ENCODE measurements at regions not wholly inside any gene's neighbourhood (a gene's known extent, or its start where the extent isn't known, plus 50 kb on each side); places are given as distances from the start of the nearest gene placed in this dataset.
"Not testable (repeated sequence)": the region's sequence is repeated elsewhere in the genome, so short reads cannot be mapped to it uniquely, and the experiment has no call there.

- not testable (repeated sequence) for DNase-seq (ENCODE audit: low read depth); H3K4me3 ChIP-seq (ENCODE audit: low read length)
These were observed 824.7 kb downstream of the LRRTM4 start for GRCh38 chr2:76697439-76697838.

DNA sequence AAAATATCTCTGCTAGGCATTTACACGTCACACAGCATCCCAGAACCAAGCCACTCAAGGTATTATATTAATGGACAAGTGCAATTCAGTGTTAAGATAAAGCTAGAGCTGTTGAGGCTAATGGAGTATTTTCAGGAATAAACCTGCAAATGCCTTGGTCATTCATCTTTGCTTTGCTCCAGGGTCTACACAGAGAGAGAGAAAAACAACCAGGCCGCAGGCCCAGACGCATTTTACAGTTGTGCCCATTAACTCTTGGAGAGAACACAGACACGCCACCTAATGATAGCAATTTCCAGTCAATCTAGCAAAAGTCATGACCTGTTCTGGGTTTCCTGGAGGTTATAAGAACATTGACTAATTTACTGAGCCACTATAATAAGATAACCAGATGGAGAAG, 829.3 kb downstream of the LRRTM4 start:
- DNase-seq (ENCODE audit: low read depth), result no peak
- H3K4me3 ChIP-seq (ENCODE audit: low read length), result no peak overlapping the region
- TF ChIP-seq, protein P1, sequence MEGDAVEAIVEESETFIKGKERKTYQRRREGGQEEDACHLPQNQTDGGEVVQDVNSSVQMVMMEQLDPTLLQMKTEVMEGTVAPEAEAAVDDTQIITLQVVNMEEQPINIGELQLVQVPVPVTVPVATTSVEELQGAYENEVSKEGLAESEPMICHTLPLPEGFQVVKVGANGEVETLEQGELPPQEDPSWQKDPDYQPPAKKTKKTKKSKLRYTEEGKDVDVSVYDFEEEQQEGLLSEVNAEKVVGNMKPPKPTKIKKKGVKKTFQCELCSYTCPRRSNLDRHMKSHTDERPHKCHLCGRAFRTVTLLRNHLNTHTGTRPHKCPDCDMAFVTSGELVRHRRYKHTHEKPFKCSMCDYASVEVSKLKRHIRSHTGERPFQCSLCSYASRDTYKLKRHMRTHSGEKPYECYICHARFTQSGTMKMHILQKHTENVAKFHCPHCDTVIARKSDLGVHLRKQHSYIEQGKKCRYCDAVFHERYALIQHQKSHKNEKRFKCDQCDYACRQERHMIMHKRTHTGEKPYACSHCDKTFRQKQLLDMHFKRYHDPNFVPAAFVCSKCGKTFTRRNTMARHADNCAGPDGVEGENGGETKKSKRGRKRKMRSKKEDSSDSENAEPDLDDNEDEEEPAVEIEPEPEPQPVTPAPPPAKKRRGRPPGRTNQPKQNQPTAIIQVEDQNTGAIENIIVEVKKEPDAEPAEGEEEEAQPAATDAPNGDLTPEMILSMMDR (conservative IDR thresholded peaks at IDR 0.05; ENCODE audit: low read depth, low read length), result no peak

GRCh38 chr2:76688732-76689131, 833.4 kb downstream of the LRRTM4 start:
- TF ChIP-seq, protein P1 (conservative IDR thresholded peaks at IDR 0.05; ENCODE audit: low read depth, low read length), result no peak
- no peak overlapping the region for H3K4me3 ChIP-seq (ENCODE audit: low read length)
- no peak for DNase-seq (ENCODE audit: low read depth)

- DNase-seq (ENCODE audit: low read depth), result no peak
- no peak overlapping the region for H3K4me3 ChIP-seq (ENCODE audit: low read length)
- TF ChIP-seq, protein P1 (conservative IDR thresholded peaks at IDR 0.05; ENCODE audit: low read depth, low read length), result no peak
These were observed 834.3 kb downstream of the LRRTM4 start for GRCh38 chr2:76687923-76688322.

- TF ChIP-seq, protein P1 (conservative IDR thresholded peaks at IDR 0.05; ENCODE audit: low read depth, low read length), result no peak
- no peak overlapping the region for H3K4me3 ChIP-seq (ENCODE audit: low read length)
- no peak for DNase-seq (ENCODE audit: low read depth)
These were observed 837.4 kb downstream of the LRRTM4 start for GRCh38 chr2:76684756-76685155.

DNA sequence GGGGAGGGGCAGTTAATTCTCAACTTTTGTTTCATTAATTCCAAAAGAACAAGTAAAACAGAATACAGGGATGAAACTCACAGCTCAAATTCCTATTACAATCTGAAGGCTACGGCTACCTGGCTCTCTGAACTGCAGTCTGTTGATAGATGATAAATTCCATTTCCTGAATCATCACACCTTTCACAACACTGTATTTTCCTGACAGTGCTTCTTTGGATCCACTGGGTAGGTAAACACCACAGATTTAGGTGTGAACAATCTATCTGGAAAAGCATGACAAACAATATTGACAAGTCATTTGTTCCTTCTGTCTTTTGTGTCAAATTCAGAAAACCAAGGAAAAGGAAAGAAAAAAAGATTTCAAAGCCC, 843.2 kb downstream of the LRRTM4 start:
- no peak for DNase-seq (ENCODE audit: low read depth)
- no peak overlapping the region for H3K4me3 ChIP-seq (ENCODE audit: low read length)
- TF ChIP-seq, protein P1 (conservative IDR thresholded peaks at IDR 0.05; ENCODE audit: low read depth, low read length), result no peak

- no peak for DNase-seq (ENCODE audit: low read depth)
- no peak overlapping the region for H3K4me3 ChIP-seq (ENCODE audit: low read length)
- TF ChIP-seq, protein P1 (conservative IDR thresholded peaks at IDR 0.05; ENCODE audit: low read depth, low read length), result no peak
These were observed 843.7 kb downstream of the LRRTM4 start for GRCh38 chr2:76678383-76679024.
